WTC11 (cell line): ENCODE measurements at regions not wholly inside any gene's neighbourhood (a gene's known extent, or its start where the extent isn't known, plus 50 kb on each side); places are given as distances from the start of the nearest gene placed in this dataset.

ENCODE experiments used
- ATAC-seq: fragments of 200-7000 bp; cut with Tn5 transposase; 2 replicates; pipeline ENCODE4 v1.10.0; 2021; ENCODE audit warnings: mild to moderate bottlenecking, moderate library complexity
- CTCF ChIA-PET: fragments of 300-600 bp; sonication (Branson Sonifier 250); formaldehyde crosslinking; loops from one replicate; lab custom pipeline; 2021; ENCODE audit warnings: antibody characterized with exemption; lab: Charles Lee
- POLR2A ChIA-PET: fragments of 350-600 bp; sonication (Branson Sonifier 250); formaldehyde crosslinking; loops from one replicate; lab custom pipeline; 2021; ENCODE audit warnings: antibody characterized with exemption; lab: Charles Lee
- DNase-seq: peaks from one replicate; pipeline ENCODE4 v3.0.0; 2021; ENCODE audit warnings: low spot score
- H3K27ac Mint-ChIP-seq: 2 replicates; pipeline ENCODE4 v1.8.0; 2021; ENCODE audit warnings: mixed read lengths
- H3K27me3 Mint-ChIP-seq: 2 replicates; pipeline ENCODE4 v1.8.0; 2021; ENCODE audit warnings: low read depth, mild to moderate bottlenecking, moderate library complexity, mixed read lengths
- H3K36me3 Mint-ChIP-seq: 2 replicates; pipeline ENCODE4 v1.8.0; 2021; ENCODE audit warnings: mixed read lengths
- H3K4me1 Mint-ChIP-seq: 2 replicates; pipeline ENCODE4 v1.8.0; 2022; ENCODE audit warnings: mixed read lengths
- H3K4me3 Mint-ChIP-seq: 2 replicates; pipeline ENCODE4 v1.8.0; 2021; ENCODE audit warnings: mild to moderate bottlenecking, moderate library complexity, mixed read lengths
- H3K9me3 Mint-ChIP-seq: 2 replicates; pipeline ENCODE4 v1.8.0; 2021; ENCODE audit warnings: mixed read lengths
- ATF1 ChIP-seq: sonication (generic); formaldehyde crosslinking; IDR thresholded peaks from 2 replicates; pipeline ENCODE4 v1.8.1; 2023; ENCODE audit warnings: mild to moderate bottlenecking, moderate library complexity, missing genetic modification reagents
- CREB1 ChIP-seq: sonication (generic); formaldehyde crosslinking; IDR thresholded peaks from 2 replicates; pipeline ENCODE4 v1.8.0; 2023; ENCODE audit warnings: mild to moderate bottlenecking, missing genetic modification reagents
- ERG ChIP-seq: fragments of 250-450 bp; sonication (Bioruptor Pico); IDR thresholded peaks from 2 replicates; pipeline ENCODE4 v1.8.0; 2021; ENCODE audit warnings: mild to moderate bottlenecking
- JAZF1 ChIP-seq: fragments of 250-450 bp; sonication (Bioruptor Pico); IDR thresholded peaks from 2 replicates; pipeline ENCODE4 v1.9.0; 2021; ENCODE audit warnings: moderate library complexity, mild to moderate bottlenecking, inconsistent platforms
- NFYB ChIP-seq: sonication (generic); formaldehyde crosslinking; conservative IDR thresholded peaks from 2 replicates; pipeline ENCODE4 v1.8.0; 2022; ENCODE audit warnings: low read depth, missing genetic modification reagents
- NR3C1 ChIP-seq: sonication (generic); formaldehyde crosslinking; conservative IDR thresholded peaks from 2 replicates; pipeline ENCODE4 v1.8.1; 2023; ENCODE audit warnings: low read depth, mild to moderate bottlenecking, missing genetic modification reagents
- RORB ChIP-seq: fragments of 250-450 bp; sonication (Bioruptor Pico); IDR thresholded peaks from 2 replicates; pipeline ENCODE4 v1.9.0; 2021; ENCODE audit warnings: mild to moderate bottlenecking
- SMAD3 ChIP-seq: sonication (generic); formaldehyde crosslinking; IDR thresholded peaks from 2 replicates; pipeline ENCODE4 v1.8.0; 2022; ENCODE audit warnings: missing genetic modification reagents, mild to moderate bottlenecking, borderline replicate concordance
- SP1 ChIP-seq: sonication (generic); formaldehyde crosslinking; conservative IDR thresholded peaks from 2 replicates; pipeline ENCODE4 v1.8.1; 2022; ENCODE audit warnings: missing genetic modification reagents
- TCF7 ChIP-seq: sonication (generic); formaldehyde crosslinking; IDR thresholded peaks from 2 replicates; pipeline ENCODE4 v1.8.0; 2022; ENCODE audit warnings: mild to moderate bottlenecking, low read depth, missing genetic modification reagents, moderate library complexity
- TP53 ChIP-seq: sonication (generic); formaldehyde crosslinking; IDR thresholded peaks from 2 replicates; pipeline ENCODE4 v1.8.1; 2023; ENCODE audit warnings: mild to moderate bottlenecking, missing genetic modification reagents
- ZNF121 ChIP-seq: sonication (generic); formaldehyde crosslinking; IDR thresholded peaks from 2 replicates; pipeline ENCODE4 v1.8.0; 2023; ENCODE audit warnings: missing genetic modification reagents
- ZNF281 ChIP-seq: sonication (generic); formaldehyde crosslinking; IDR thresholded peaks from 2 replicates; pipeline ENCODE4 v1.8.0; 2023; ENCODE audit warnings: mild to moderate bottlenecking, missing genetic modification reagents
- TF ChIP-seq, protein P1 (sequence below): sonication (generic); formaldehyde crosslinking; IDR thresholded peaks from 2 replicates; pipeline ENCODE4 v1.8.1; 2023; ENCODE audit warnings: mild to moderate bottlenecking, missing genetic modification reagents, borderline replicate concordance
- TF ChIP-seq, protein P2 (sequence below): sonication (generic); formaldehyde crosslinking; IDR thresholded peaks from 2 replicates; pipeline ENCODE4 v1.8.1; 2023; ENCODE audit warnings: mild to moderate bottlenecking, missing genetic modification reagents
- TF ChIP-seq, protein P3 (sequence below): fragments of 250-450 bp; sonication (Bioruptor Pico); IDR thresholded peaks from 2 replicates; pipeline ENCODE4 v1.9.0; 2021; ENCODE audit warnings: mild to moderate bottlenecking, borderline replicate concordance
- TF ChIP-seq, protein P4 (sequence below): sonication (generic); formaldehyde crosslinking; IDR thresholded peaks from 2 replicates; pipeline ENCODE4 v1.8.1; 2022; ENCODE audit warnings: mild to moderate bottlenecking, missing genetic modification reagents, moderate library complexity, borderline replicate concordance
- TF ChIP-seq, protein P5 (sequence below): fragments of 200-600 bp; IDR thresholded peaks from 2 replicates; pipeline ENCODE4 v1.8.0; 2022; ENCODE audit warnings: antibody characterized with exemption

DNA sequence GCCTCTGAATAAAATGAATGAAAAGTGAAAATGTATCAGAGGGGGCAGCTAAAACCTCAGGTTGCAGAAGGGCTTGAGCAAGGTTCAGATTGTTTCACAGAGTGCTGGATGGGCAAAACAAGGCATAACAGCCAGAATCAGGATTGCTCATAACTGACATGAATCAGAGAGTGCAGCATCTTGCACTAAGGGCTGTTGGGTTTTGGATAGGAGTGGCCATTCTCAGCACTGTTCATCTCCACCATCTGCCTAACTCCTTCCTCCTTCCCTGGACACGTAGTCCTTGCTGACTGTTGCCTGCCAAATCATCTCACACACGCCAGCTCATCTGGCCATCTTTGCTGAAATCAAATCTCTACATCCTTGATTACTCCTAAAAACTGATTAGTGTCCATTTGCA lies 75.3 kb upstream of the C1QTNF7 start (continued):
- TF ChIP-seq, protein P1, sequence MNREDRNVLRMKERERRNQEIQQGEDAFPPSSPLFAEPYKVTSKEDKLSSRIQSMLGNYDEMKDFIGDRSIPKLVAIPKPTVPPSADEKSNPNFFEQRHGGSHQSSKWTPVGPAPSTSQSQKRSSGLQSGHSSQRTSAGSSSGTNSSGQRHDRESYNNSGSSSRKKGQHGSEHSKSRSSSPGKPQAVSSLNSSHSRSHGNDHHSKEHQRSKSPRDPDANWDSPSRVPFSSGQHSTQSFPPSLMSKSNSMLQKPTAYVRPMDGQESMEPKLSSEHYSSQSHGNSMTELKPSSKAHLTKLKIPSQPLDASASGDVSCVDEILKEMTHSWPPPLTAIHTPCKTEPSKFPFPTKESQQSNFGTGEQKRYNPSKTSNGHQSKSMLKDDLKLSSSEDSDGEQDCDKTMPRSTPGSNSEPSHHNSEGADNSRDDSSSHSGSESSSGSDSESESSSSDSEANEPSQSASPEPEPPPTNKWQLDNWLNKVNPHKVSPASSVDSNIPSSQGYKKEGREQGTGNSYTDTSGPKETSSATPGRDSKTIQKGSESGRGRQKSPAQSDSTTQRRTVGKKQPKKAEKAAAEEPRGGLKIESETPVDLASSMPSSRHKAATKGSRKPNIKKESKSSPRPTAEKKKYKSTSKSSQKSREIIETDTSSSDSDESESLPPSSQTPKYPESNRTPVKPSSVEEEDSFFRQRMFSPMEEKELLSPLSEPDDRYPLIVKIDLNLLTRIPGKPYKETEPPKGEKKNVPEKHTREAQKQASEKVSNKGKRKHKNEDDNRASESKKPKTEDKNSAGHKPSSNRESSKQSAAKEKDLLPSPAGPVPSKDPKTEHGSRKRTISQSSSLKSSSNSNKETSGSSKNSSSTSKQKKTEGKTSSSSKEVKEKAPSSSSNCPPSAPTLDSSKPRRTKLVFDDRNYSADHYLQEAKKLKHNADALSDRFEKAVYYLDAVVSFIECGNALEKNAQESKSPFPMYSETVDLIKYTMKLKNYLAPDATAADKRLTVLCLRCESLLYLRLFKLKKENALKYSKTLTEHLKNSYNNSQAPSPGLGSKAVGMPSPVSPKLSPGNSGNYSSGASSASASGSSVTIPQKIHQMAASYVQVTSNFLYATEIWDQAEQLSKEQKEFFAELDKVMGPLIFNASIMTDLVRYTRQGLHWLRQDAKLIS (CRISPR knock-in tag): no peak
- TF ChIP-seq ZNF281 (CRISPR knock-in tag) (no peak), TP53 (CRISPR knock-in tag) (no peak), ERG (CRISPR knock-in tag) (no peak), RORB (CRISPR knock-in tag) (no peak), ATF1 (CRISPR knock-in tag) (no peak)
- TF ChIP-seq, protein P2, sequence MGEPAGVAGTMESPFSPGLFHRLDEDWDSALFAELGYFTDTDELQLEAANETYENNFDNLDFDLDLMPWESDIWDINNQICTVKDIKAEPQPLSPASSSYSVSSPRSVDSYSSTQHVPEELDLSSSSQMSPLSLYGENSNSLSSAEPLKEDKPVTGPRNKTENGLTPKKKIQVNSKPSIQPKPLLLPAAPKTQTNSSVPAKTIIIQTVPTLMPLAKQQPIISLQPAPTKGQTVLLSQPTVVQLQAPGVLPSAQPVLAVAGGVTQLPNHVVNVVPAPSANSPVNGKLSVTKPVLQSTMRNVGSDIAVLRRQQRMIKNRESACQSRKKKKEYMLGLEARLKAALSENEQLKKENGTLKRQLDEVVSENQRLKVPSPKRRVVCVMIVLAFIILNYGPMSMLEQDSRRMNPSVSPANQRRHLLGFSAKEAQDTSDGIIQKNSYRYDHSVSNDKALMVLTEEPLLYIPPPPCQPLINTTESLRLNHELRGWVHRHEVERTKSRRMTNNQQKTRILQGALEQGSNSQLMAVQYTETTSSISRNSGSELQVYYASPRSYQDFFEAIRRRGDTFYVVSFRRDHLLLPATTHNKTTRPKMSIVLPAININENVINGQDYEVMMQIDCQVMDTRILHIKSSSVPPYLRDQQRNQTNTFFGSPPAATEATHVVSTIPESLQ (CRISPR knock-in tag): no peak

DNA sequence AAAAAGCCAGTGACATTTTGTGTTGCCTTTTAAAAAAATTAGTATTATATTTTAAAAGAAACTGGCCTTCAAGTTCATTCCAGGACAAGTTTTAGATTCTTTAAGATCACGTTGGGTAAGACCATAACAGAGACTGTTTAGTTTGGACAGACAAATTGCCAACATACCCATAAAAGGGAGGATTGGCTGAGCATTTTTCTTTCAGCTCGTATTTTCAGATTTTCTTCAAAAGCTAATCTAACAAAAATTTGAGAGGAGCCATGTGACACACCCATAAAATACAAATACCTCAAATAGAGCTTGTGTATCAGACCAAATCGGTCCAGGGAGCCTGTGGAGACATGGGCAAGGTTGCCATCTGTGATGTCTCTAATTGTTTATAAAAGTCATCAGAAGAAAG lies 74.6 kb upstream of the C1QTNF7 start:
- H3K36me3 Mint-ChIP-seq: no peaks in the 10 kb centered on the region
- POLR2A ChIA-PET: no interaction called here
- H3K9me3 Mint-ChIP-seq: peaks cover 10% of the 10 kb centered on the region
- CTCF ChIA-PET: no interaction called here
- DNase-seq (no peak), ATAC-seq (no peak)
- no peak overlapping the region for H3K27ac Mint-ChIP-seq
- no peaks in the 10 kb centered on the region for H3K27me3 Mint-ChIP-seq
- peaks cover 8% of the 10 kb centered on the region for H3K4me1 Mint-ChIP-seq
- H3K4me3 Mint-ChIP-seq: no peak overlapping the region
- TF ChIP-seq SMAD3 (CRISPR knock-in tag) (no peak), JAZF1 (CRISPR knock-in tag) (no peak), NR3C1 (CRISPR knock-in tag) (no peak), TCF7 (CRISPR knock-in tag) (no peak), NFYB (CRISPR knock-in tag) (no peak), ZNF121 (no peak), SP1 (CRISPR knock-in tag) (no peak), CREB1 (CRISPR knock-in tag) (no peak)
- TF ChIP-seq, protein P3, sequence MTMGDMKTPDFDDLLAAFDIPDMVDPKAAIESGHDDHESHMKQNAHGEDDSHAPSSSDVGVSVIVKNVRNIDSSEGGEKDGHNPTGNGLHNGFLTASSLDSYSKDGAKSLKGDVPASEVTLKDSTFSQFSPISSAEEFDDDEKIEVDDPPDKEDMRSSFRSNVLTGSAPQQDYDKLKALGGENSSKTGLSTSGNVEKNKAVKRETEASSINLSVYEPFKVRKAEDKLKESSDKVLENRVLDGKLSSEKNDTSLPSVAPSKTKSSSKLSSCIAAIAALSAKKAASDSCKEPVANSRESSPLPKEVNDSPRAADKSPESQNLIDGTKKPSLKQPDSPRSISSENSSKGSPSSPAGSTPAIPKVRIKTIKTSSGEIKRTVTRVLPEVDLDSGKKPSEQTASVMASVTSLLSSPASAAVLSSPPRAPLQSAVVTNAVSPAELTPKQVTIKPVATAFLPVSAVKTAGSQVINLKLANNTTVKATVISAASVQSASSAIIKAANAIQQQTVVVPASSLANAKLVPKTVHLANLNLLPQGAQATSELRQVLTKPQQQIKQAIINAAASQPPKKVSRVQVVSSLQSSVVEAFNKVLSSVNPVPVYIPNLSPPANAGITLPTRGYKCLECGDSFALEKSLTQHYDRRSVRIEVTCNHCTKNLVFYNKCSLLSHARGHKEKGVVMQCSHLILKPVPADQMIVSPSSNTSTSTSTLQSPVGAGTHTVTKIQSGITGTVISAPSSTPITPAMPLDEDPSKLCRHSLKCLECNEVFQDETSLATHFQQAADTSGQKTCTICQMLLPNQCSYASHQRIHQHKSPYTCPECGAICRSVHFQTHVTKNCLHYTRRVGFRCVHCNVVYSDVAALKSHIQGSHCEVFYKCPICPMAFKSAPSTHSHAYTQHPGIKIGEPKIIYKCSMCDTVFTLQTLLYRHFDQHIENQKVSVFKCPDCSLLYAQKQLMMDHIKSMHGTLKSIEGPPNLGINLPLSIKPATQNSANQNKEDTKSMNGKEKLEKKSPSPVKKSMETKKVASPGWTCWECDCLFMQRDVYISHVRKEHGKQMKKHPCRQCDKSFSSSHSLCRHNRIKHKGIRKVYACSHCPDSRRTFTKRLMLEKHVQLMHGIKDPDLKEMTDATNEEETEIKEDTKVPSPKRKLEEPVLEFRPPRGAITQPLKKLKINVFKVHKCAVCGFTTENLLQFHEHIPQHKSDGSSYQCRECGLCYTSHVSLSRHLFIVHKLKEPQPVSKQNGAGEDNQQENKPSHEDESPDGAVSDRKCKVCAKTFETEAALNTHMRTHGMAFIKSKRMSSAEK: no peak
- TF ChIP-seq, protein P4, sequence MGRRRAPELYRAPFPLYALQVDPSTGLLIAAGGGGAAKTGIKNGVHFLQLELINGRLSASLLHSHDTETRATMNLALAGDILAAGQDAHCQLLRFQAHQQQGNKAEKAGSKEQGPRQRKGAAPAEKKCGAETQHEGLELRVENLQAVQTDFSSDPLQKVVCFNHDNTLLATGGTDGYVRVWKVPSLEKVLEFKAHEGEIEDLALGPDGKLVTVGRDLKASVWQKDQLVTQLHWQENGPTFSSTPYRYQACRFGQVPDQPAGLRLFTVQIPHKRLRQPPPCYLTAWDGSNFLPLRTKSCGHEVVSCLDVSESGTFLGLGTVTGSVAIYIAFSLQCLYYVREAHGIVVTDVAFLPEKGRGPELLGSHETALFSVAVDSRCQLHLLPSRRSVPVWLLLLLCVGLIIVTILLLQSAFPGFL (CRISPR knock-in tag): no peak
- TF ChIP-seq, protein P5, sequence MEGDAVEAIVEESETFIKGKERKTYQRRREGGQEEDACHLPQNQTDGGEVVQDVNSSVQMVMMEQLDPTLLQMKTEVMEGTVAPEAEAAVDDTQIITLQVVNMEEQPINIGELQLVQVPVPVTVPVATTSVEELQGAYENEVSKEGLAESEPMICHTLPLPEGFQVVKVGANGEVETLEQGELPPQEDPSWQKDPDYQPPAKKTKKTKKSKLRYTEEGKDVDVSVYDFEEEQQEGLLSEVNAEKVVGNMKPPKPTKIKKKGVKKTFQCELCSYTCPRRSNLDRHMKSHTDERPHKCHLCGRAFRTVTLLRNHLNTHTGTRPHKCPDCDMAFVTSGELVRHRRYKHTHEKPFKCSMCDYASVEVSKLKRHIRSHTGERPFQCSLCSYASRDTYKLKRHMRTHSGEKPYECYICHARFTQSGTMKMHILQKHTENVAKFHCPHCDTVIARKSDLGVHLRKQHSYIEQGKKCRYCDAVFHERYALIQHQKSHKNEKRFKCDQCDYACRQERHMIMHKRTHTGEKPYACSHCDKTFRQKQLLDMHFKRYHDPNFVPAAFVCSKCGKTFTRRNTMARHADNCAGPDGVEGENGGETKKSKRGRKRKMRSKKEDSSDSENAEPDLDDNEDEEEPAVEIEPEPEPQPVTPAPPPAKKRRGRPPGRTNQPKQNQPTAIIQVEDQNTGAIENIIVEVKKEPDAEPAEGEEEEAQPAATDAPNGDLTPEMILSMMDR: no peak
